H1 (cell line): ENCODE measurements at regions not wholly inside any gene's neighbourhood (a gene's known extent, or its start where the extent isn't known, plus 50 kb on each side); places are given as distances from the start of the nearest gene placed in this dataset.

Experiments used
- CTCF ChIA-PET: fragments of 300-600 bp; sonication (Branson Sonifier 250); formaldehyde crosslinking; loops from one replicate; lab custom pipeline; 2021; ENCODE audit not compliant: partially characterized antibody; lab: Charles Lee
- POLR2A ChIA-PET: fragments of 300-600 bp; sonication (Branson Sonifier 250); formaldehyde crosslinking; loops from one replicate; lab custom pipeline; 2021; ENCODE audit warnings: inconsistent platforms; ENCODE audit not compliant: partially characterized antibody; lab: Charles Lee
- DNase-seq, 2 experiments: peaks; one replicate each; pipeline versions ENCODE4 v3.0.0 to v3.0.0-alpha.2; 2010 to 2022; ENCODE audit warnings: low spot score in 2 of 2, low read depth in 1 of 2, mixed read lengths in 1 of 2
- FAIRE-seq: peaks from 2 replicates; lab custom pipeline; 2011; peaks lifted over from hg19 to GRCh38; lab: Jason Lieb, UNC
- H2AFZ ChIP-seq: 2 replicates; pipeline ENCODE4 v1.8.1; 2012; ENCODE audit warnings: low read length, inconsistent platforms
- H2AK5ac ChIP-seq: 2 replicates; pipeline ENCODE4 v1.6.1; 2013; ENCODE audit warnings: low read depth, low read length
- H2BK120ac ChIP-seq: replicated peaks from 2 replicates; pipeline ENCODE3; 2013; ENCODE audit warnings: low read depth, low read length, inconsistent platforms
- H2BK12ac ChIP-seq: 2 replicates; pipeline ENCODE4 v1.6.1; 2013; ENCODE audit warnings: low read depth, low read length
- H2BK15ac ChIP-seq: 2 replicates; pipeline ENCODE4 v1.6.1; 2013; ENCODE audit warnings: low read length
- H2BK20ac ChIP-seq: 2 replicates; pipeline ENCODE4 v1.6.1; 2013; ENCODE audit warnings: low read length
- H2BK5ac ChIP-seq: 2 replicates; pipeline ENCODE4 v1.6.1; 2013; ENCODE audit warnings: low read depth, low read length
- H3K14ac ChIP-seq: 2 replicates; pipeline ENCODE4 v1.6.1; 2013; ENCODE audit warnings: inconsistent platforms; ENCODE audit not compliant: insufficient read length
- H3K18ac ChIP-seq: 2 replicates; pipeline ENCODE4 v1.6.1; 2013; ENCODE audit warnings: low read length; ENCODE audit errors: extremely low read depth
- H3K23ac ChIP-seq: 2 replicates; pipeline ENCODE4 v1.6.1; 2013; ENCODE audit warnings: inconsistent platforms; ENCODE audit not compliant: insufficient read length
- H3K23me2 ChIP-seq: 2 replicates; pipeline ENCODE4 v1.6.1; 2013; ENCODE audit warnings: low read depth, low read length
- H3K27ac ChIP-seq: 2 replicates; pipeline ENCODE4 v1.6.1; 2011; ENCODE audit warnings: low read depth, low read length, inconsistent platforms
- H3K27me3 ChIP-seq, 4 experiments: replicated peaks in 1 of 4; 1 replicate in 1 of 4; 2 replicates in 3 of 4; pipeline versions ENCODE4 v1.6.1 to v1.8.1; 2011 to 2013; ENCODE audit warnings: low read length in 3 of 4, mild to moderate bottlenecking in 3 of 4, inconsistent platforms in 2 of 4, mixed read lengths in 2 of 4, moderate library complexity in 1 of 4; ENCODE audit not compliant: control insufficient read depth in 3 of 4, insufficient read depth in 3 of 4; ENCODE audit errors: extremely low read depth in 1 of 4
- H3K36me3 ChIP-seq, 4 experiments: 2 replicates each; pipeline versions ENCODE4 v1.6.1 to v1.8.1; 2011 to 2013; ENCODE audit warnings: mild to moderate bottlenecking in 4 of 4, low read length in 3 of 4, moderate library complexity in 2 of 4, control low read depth in 1 of 4, inconsistent platforms in 1 of 4; ENCODE audit not compliant: insufficient read depth in 4 of 4, control insufficient read depth in 2 of 4
- H3K4ac ChIP-seq: replicated peaks from 2 replicates; pipeline ENCODE3; 2013; ENCODE audit warnings: low read length, low read depth, mixed read lengths, inconsistent platforms; ENCODE audit not compliant: insufficient read length
- H3K4me1 ChIP-seq, 4 experiments: replicated peaks in 1 of 4; 1 replicate in 1 of 4; 2 replicates in 3 of 4; pipeline versions ENCODE4 v1.6.1 to v1.8.1; 2011 to 2013; ENCODE audit warnings: low read length in 3 of 4, inconsistent platforms in 2 of 4, mixed read lengths in 1 of 4; ENCODE audit not compliant: insufficient read depth in 4 of 4, control insufficient read depth in 3 of 4
- H3K4me2 ChIP-seq, 2 experiments: 2 replicates each; pipeline versions ENCODE4 v1.6.1 to v1.8.1; 2011 to 2013; ENCODE audit warnings: low read depth in 2 of 2, low read length in 2 of 2, control low read depth in 1 of 2, inconsistent platforms in 1 of 2, mild to moderate bottlenecking in 1 of 2; ENCODE audit not compliant: insufficient read depth in 1 of 2
- H3K4me3 ChIP-seq, 4 experiments: fragments of 200-600, 300-600 bp in 1 of 4; sonication (generic), shearing (Covaris generic), sonication (Bioruptor Twin) in 1 of 4; 2 replicates each; pipeline versions ENCODE4 v1.5.1 to v1.8.1; 2011 to 2016; ENCODE audit warnings: low read length in 4 of 4, low read depth in 3 of 4, control low read depth in 2 of 4, inconsistent platforms in 2 of 4, mild to moderate bottlenecking in 2 of 4, mixed read lengths in 1 of 4, moderate library complexity in 1 of 4; ENCODE audit not compliant: insufficient read depth in 2 of 4; ENCODE audit errors: extremely low read depth in 1 of 4
- H3K56ac ChIP-seq: replicated peaks from 2 replicates; pipeline ENCODE3; 2013; ENCODE audit warnings: low read depth, mild to moderate bottlenecking, mixed read lengths, low read length, inconsistent platforms; ENCODE audit not compliant: insufficient read length
- H3K79me1 ChIP-seq: 2 replicates; pipeline ENCODE4 v1.6.1; 2013; ENCODE audit warnings: low read depth, low read length, control low read depth
- H3K79me2 ChIP-seq, 2 experiments: 2 replicates each; pipeline versions ENCODE4 v1.6.1 to v1.8.1; 2012 to 2013; ENCODE audit warnings: low read length in 2 of 2, mild to moderate bottlenecking in 2 of 2, inconsistent platforms in 1 of 2; ENCODE audit not compliant: insufficient read depth in 2 of 2, control insufficient read depth in 1 of 2
- H3K9ac ChIP-seq, 4 experiments: replicated peaks in 1 of 4; 1 replicate in 1 of 4; 2 replicates in 3 of 4; pipeline versions ENCODE4 v1.6.1 to v1.8.1; 2011 to 2013; ENCODE audit warnings: low read depth in 3 of 4, low read length in 3 of 4, control low read depth in 2 of 4, mild to moderate bottlenecking in 2 of 4, moderate library complexity in 2 of 4, inconsistent platforms in 1 of 4; ENCODE audit errors: extremely low read depth in 1 of 4
- H3K9me3 ChIP-seq, 2 experiments: 2 replicates each; pipeline versions ENCODE4 v1.6.1 to v1.8.1; 2012 to 2013; ENCODE audit warnings: mild to moderate bottlenecking in 2 of 2, moderate library complexity in 2 of 2, control low read depth in 1 of 2, inconsistent platforms in 1 of 2, low read depth in 1 of 2, low read length in 1 of 2, mixed read lengths in 1 of 2; ENCODE audit not compliant: insufficient read depth in 2 of 2
- H4K20me1 ChIP-seq, 2 experiments: replicated peaks in 1 of 2; 2 replicates each; pipeline versions ENCODE3 to v1.8.1; 2011 to 2013; ENCODE audit warnings: inconsistent platforms in 2 of 2, low read length in 2 of 2, mild to moderate bottlenecking in 1 of 2; ENCODE audit not compliant: insufficient read depth in 2 of 2, control insufficient read depth in 1 of 2
- H4K5ac ChIP-seq: 2 replicates; pipeline ENCODE4 v1.6.1; 2013; ENCODE audit warnings: low read length, low read depth, mixed read lengths, inconsistent platforms; ENCODE audit not compliant: insufficient read length
- H4K8ac ChIP-seq: 2 replicates; pipeline ENCODE4 v1.8.0; 2013; ENCODE audit warnings: mild to moderate bottlenecking, moderate library complexity, low read length, inconsistent platforms; ENCODE audit not compliant: insufficient read depth; ENCODE audit errors: extremely low read depth
- H4K91ac ChIP-seq: replicated peaks from 2 replicates; pipeline ENCODE3; 2013; ENCODE audit warnings: low read length, mixed read lengths, inconsistent platforms; ENCODE audit not compliant: insufficient read length
- ASH2L ChIP-seq: fragments of 200-600, 300-600 bp; sonication (generic); IDR thresholded peaks from one replicate; pipeline ENCODE4 v1.7.1; 2017; ENCODE audit warnings: low read length
- JUN ChIP-seq: IDR thresholded peaks from 2 replicates; pipeline ENCODE4 v1.6.1; 2011; ENCODE audit warnings: low read depth, mild to moderate bottlenecking, improper control_type of control experiment, low read length
- SAP30 ChIP-seq: fragments of 300-600 bp; sonication (generic); IDR thresholded peaks from 2 replicates; pipeline ENCODE4 v1.7.1; 2012; ENCODE audit warnings: low read length, moderate library complexity, mild to moderate bottlenecking, inconsistent platforms; ENCODE audit not compliant: insufficient read depth, insufficient replicate concordance
- WGBS, 2 experiments: shearing (Covaris generic) in 1 of 2; methylation state at CpG; one replicate each; pipeline versions ENCODE4 v1.1.6 to v1.1.7; 2013 to 2015; ENCODE audit warnings: low lambda C conversion rate in 2 of 2, mixed read lengths in 2 of 2, inconsistent platforms in 1 of 2, low coverage in 1 of 2, missing lambda C conversion rate in 1 of 2; ENCODE audit not compliant: insufficient replicate concordance in 2 of 2, insufficient coverage in 1 of 2, insufficient read length in 1 of 2; ENCODE audit errors: extremely low coverage in 1 of 2, missing lambda C conversion rate in 1 of 2; 5-methylcytosine and 5-hydroxymethylcytosine counted together

DNA sequence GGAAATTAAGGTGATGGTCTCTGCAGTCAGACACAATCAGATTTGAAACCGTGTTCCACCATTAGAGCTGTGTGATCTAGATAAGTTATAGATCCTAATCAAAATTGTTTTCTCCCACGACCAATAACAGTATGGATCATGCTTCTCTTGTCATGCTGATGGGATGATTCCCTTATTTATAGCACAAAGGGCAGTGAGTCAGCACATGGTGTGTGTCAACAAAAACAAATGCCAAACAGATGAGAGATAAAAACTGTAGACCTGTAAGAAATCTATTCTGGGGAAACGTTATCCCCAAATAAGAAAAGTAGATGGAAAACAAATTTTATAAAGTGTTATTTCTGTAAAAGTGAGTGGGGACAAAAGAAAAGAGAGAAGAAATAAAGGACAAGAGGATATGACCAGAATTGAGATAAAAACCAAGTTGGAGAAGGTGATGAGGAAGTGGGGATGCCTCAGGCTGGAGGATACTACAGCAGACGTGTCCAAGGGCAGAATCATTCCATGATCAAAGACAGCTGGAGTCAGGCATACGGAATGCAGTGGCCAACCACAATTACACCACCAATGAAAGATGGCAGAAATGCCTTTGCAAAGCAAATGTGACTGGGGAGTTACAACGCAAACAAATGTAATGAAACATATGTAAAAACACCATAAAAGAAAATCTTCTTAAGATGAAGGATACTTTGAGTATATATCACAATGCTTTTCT lies 377.8 kb upstream of the PRKX start:
- H3K56ac ChIP-seq = no peak overlapping the region
- H2BK5ac ChIP-seq = no peak overlapping the region
- no peak overlapping the region for H3K14ac ChIP-seq
- H3K4me3 ChIP-seq = no peak overlapping the region
- DNase-seq (no peak), FAIRE-seq (peak; percentile 36)
- no peak overlapping the region for H2BK20ac ChIP-seq
- no peak overlapping the region for H2AK5ac ChIP-seq
- H3K23ac ChIP-seq = no peak overlapping the region
- H3K9ac ChIP-seq = no peak overlapping the region
- H3K9me3 ChIP-seq = no peaks in the 10 kb centered on the region
- peaks cover 0 to 3% (median 0%) of the 10 kb centered on the region in 4 experiments; a peak in 1 of 7 replicates for H3K4me1 ChIP-seq
- no peaks in the 10 kb centered on the region for H4K20me1 ChIP-seq
- H2BK120ac ChIP-seq = no peak overlapping the region
- no peak overlapping the region for H4K8ac ChIP-seq
- H3K27ac ChIP-seq = no peak overlapping the region
- no peak overlapping the region for H2BK15ac ChIP-seq
- WGBS, 2 experiments = 71% methylated on average over 6 of the region's 6 CpGs; no CpG with 5 or more reads in 1 of the 2 experiments
- H3K4me2 ChIP-seq = no peak overlapping the region
- H3K79me2 ChIP-seq = no peaks in the 10 kb centered on the region
- no peak overlapping the region for H3K18ac ChIP-seq
- no peaks in the 10 kb centered on the region for H3K27me3 ChIP-seq
- H2BK12ac ChIP-seq = no peak overlapping the region
- no peak overlapping the region for H4K91ac ChIP-seq
- H3K4ac ChIP-seq = no peak overlapping the region
- ChIA-PET CTCF (interaction anchor here (0.6 kb wide), 1 partner anchor 177 kb away, joined by 3 read pairs; no protein-coding TSS in a partner anchor), POLR2A (no interaction called here)
- no peaks in the 10 kb centered on the region for H3K79me1 ChIP-seq
- H2AFZ ChIP-seq = no peak overlapping the region
- no peaks in the 10 kb centered on the region for H3K36me3 ChIP-seq
- H4K5ac ChIP-seq = no peak overlapping the region
- no peaks in the 10 kb centered on the region for H3K23me2 ChIP-seq
- TF ChIP-seq JUN = no peak
- no peak for TF ChIP-seq SAP30
- no peak for TF ChIP-seq ASH2L
